MM.1S (cell line): ENCODE measurements at regions not wholly inside any gene's neighbourhood (a gene's known extent, or its start where the extent isn't known, plus 50 kb on each side); places are given as distances from the start of the nearest gene placed in this dataset.

ENCODE experiments used
- DNase-seq: peaks from one replicate; pipeline ENCODE4 v3.0.0-alpha.2; 2015
- H2AFZ ChIP-seq: fragments of 300-600 bp; sonication (generic); 2 replicates; pipeline ENCODE4 v1.6.0; 2016; ENCODE audit warnings: antibody characterized with exemption, low read length
- H3F3A ChIP-seq: fragments of 300-600 bp; sonication (generic); 2 replicates; pipeline ENCODE4 v1.6.1; 2016; ENCODE audit warnings: mild to moderate bottlenecking, antibody characterized with exemption, low read length, moderate library complexity, mixed read lengths; ENCODE audit not compliant: insufficient read depth
- H3K27ac ChIP-seq: fragments of 300-600 bp; sonication (generic); 2 replicates; pipeline ENCODE4 v1.5.1; 2016; ENCODE audit warnings: mild to moderate bottlenecking, low read length
- H3K27me3 ChIP-seq: fragments of 300-600 bp; sonication (generic); replicated peaks from 2 replicates; pipeline ENCODE4 v1.6.0; 2016; ENCODE audit warnings: low read length; ENCODE audit not compliant: insufficient read depth
- H3K36me3 ChIP-seq: fragments of 300-600 bp; sonication (generic); replicated peaks from 2 replicates; pipeline ENCODE4 v1.6.1; 2016; ENCODE audit warnings: mild to moderate bottlenecking, low read length, mixed read lengths; ENCODE audit not compliant: insufficient read depth
- H3K4me1 ChIP-seq: fragments of 300-600 bp; sonication (generic); 2 replicates; pipeline ENCODE4 v1.6.1; 2016; ENCODE audit warnings: low read length, mixed read lengths
- H3K4me2 ChIP-seq: fragments of 300-600 bp; sonication (generic); 2 replicates; pipeline ENCODE4 v1.6.0; 2016; ENCODE audit warnings: low read depth, low read length
- H3K4me3 ChIP-seq: fragments of 300-600 bp; sonication (generic); 2 replicates; pipeline ENCODE4 v1.5.1; 2016; ENCODE audit warnings: low read length, mixed read lengths
- H3K79me2 ChIP-seq: fragments of 300-600 bp; sonication (generic); 2 replicates; pipeline ENCODE4 v1.6.1; 2016; ENCODE audit warnings: mixed run types, low read length, mixed read lengths
- H3K9ac ChIP-seq: fragments of 300-600 bp; sonication (generic); 2 replicates; pipeline ENCODE4 v1.6.1; 2016; ENCODE audit warnings: low read length, mixed read lengths
- H3K9me2 ChIP-seq: fragments of 300-600 bp; sonication (generic); replicated peaks from 2 replicates; pipeline ENCODE4 v1.6.1; 2016; ENCODE audit warnings: mild to moderate bottlenecking, low read length, mixed read lengths; ENCODE audit not compliant: insufficient read depth
- H3K9me3 ChIP-seq: fragments of 300-600 bp; sonication (generic); replicated peaks from 2 replicates; pipeline ENCODE4 v1.6.1; 2016; ENCODE audit warnings: mild to moderate bottlenecking, low read length, mixed read lengths; ENCODE audit not compliant: insufficient read depth
- H4K20me1 ChIP-seq: fragments of 300-600 bp; sonication (generic); 2 replicates; pipeline ENCODE4 v1.6.1; 2016; ENCODE audit warnings: mild to moderate bottlenecking, low read length, moderate library complexity, mixed read lengths; ENCODE audit not compliant: insufficient read depth
- EZH2 ChIP-seq: fragments of 300-600 bp; sonication (generic); optimal IDR thresholded peaks from 2 replicates; pipeline ENCODE3; 2017; ENCODE audit warnings: low read depth, mild to moderate bottlenecking, antibody characterized with exemption, low read length, mixed read lengths
- EZH2phosphoT487 ChIP-seq: fragments of 300-600 bp; sonication (generic); IDR thresholded peaks from 2 replicates; pipeline ENCODE4 v1.6.1; 2018; ENCODE audit warnings: antibody characterized with exemption, low read length
- TF ChIP-seq, protein P1 (sequence below): fragments of 300-600 bp; sonication (generic); IDR thresholded peaks from 2 replicates; pipeline ENCODE4 v1.5.1; 2016; ENCODE audit warnings: antibody characterized with exemption, low read length, mixed read lengths

DNA sequence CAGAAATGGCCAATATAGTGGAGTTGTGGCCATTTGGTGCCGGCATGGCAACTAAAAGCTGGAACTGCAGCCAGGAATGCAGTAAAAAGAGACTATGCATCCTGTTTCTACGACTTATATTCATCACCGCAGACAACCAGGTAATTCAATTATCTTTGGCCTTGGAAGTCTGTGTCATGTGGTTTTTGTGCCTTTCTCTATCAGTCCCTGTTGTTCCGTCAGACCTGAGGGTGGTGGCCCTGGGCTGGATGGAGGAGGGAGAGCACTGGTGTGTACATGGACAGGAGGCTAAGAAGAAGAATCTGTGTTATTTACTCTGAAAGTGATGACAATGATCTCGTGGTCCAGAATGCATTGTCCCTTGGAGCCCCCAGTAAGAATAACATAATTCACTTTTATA is 852.6 kb downstream of the VRK1 start:
- TF ChIP-seq EZH2 (no peak), EZH2phosphoT487 (no peak)
- TF ChIP-seq, protein P1, sequence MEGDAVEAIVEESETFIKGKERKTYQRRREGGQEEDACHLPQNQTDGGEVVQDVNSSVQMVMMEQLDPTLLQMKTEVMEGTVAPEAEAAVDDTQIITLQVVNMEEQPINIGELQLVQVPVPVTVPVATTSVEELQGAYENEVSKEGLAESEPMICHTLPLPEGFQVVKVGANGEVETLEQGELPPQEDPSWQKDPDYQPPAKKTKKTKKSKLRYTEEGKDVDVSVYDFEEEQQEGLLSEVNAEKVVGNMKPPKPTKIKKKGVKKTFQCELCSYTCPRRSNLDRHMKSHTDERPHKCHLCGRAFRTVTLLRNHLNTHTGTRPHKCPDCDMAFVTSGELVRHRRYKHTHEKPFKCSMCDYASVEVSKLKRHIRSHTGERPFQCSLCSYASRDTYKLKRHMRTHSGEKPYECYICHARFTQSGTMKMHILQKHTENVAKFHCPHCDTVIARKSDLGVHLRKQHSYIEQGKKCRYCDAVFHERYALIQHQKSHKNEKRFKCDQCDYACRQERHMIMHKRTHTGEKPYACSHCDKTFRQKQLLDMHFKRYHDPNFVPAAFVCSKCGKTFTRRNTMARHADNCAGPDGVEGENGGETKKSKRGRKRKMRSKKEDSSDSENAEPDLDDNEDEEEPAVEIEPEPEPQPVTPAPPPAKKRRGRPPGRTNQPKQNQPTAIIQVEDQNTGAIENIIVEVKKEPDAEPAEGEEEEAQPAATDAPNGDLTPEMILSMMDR = no peak
- Histone ChIP-seq H2AFZ (no peak overlapping the region), H3K27me3 (no peaks in the 10 kb centered on the region), H3K27ac (no peak overlapping the region), H3K9me2 (no peaks in the 10 kb centered on the region), H3F3A (no peaks in the 10 kb centered on the region), H3K36me3 (no peaks in the 10 kb centered on the region), H3K4me1 (no peaks in the 10 kb centered on the region), H3K4me3 (no peak overlapping the region), H3K4me2 (no peak overlapping the region), H3K79me2 (no peaks in the 10 kb centered on the region), H4K20me1 (no peaks in the 10 kb centered on the region), H3K9ac (no peak overlapping the region), H3K9me3 (no peaks in the 10 kb centered on the region)
- no peak for DNase-seq

DNA sequence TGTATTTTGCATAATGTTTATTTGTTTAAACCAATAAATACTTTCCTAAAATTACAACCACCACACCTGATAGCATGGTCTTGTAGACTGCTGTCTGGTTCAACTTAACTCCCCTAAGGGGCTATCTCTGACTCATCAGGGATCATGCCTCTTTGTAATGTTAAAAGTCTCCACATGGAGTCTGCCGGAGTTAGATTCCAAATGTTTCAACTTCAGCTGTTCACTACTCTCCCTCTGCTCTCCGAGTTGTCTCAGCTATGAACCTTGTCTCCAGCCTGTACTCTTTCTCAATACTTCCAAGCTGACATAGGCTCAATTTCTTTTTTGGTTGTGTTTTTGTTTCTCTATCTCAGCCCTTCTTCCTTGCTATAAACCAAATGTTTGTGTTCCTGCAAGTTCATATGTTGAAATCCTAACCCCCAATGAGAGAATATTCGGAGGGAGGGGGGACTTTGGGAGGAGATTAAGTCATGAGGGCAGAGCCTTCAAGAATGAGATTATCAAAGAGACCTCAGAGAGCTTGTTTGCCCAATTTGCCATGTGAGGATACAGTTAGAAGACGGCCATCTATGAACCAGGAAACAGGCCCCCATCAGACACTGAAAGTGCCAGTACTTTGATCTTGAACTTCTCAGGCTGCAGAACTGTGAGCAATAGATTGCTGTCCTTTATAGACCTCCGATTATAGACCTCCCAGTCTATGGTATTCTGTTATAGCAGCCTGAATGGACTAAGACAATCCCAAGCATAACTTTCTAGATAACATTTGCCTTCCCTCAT is 858.2 kb downstream of the VRK1 start:
- no peak overlapping the region for H2AFZ ChIP-seq
- no peak overlapping the region for H3K4me2 ChIP-seq
- no peak overlapping the region for H3K9ac ChIP-seq
- H3F3A ChIP-seq = no peaks in the 10 kb centered on the region
- no peaks in the 10 kb centered on the region for H4K20me1 ChIP-seq
- no peak for DNase-seq
- H3K27ac ChIP-seq = no peak overlapping the region
- H3K27me3 ChIP-seq = no peaks in the 10 kb centered on the region
- H3K36me3 ChIP-seq = no peaks in the 10 kb centered on the region
- H3K4me3 ChIP-seq = no peak overlapping the region
- H3K4me1 ChIP-seq = no peaks in the 10 kb centered on the region
- H3K9me2 ChIP-seq = no peaks in the 10 kb centered on the region
- TF ChIP-seq, protein P1 = no peak
- TF ChIP-seq EZH2 (no peak), EZH2phosphoT487 (no peak)
- no peaks in the 10 kb centered on the region for H3K79me2 ChIP-seq
- no peaks in the 10 kb centered on the region for H3K9me3 ChIP-seq

DNA sequence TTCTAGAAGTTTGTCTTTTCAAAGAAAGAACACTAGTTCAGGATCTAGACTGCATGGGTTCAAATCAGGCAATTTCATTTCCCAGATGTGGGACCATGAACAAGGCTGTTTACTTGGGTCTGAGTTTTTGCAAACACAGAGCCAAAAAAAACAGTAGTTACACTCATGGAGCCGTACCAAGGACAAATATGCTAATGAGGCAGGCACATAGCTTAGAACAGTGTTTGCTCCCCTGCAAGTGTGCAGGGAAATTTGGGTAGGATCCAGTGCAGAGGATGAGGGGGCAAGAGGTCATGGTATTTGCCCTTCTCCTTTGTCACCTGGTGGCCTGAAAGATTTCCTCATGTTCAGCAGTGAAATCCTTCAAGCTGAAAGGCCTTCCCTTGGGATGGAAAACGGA is 860.4 kb downstream of the VRK1 start:
- no peaks in the 10 kb centered on the region for H3K36me3 ChIP-seq
- H3K27me3 ChIP-seq = no peaks in the 10 kb centered on the region
- no peaks in the 10 kb centered on the region for H3F3A ChIP-seq
- H3K27ac ChIP-seq = no peak overlapping the region
- H4K20me1 ChIP-seq = no peaks in the 10 kb centered on the region
- H3K79me2 ChIP-seq = no peaks in the 10 kb centered on the region
- no peak for DNase-seq
- H3K4me2 ChIP-seq = no peak overlapping the region
- H3K9ac ChIP-seq = no peak overlapping the region
- H3K4me3 ChIP-seq = no peak overlapping the region
- H2AFZ ChIP-seq = no peak overlapping the region
- TF ChIP-seq EZH2 (no peak), EZH2phosphoT487 (no peak)
- TF ChIP-seq, protein P1 = no peak
- H3K9me3 ChIP-seq = no peaks in the 10 kb centered on the region
- H3K4me1 ChIP-seq = no peaks in the 10 kb centered on the region
- H3K9me2 ChIP-seq = no peaks in the 10 kb centered on the region
